ENCODE measurements at regions not wholly inside any gene's neighbourhood (a gene's known extent, or its start where the extent isn't known, plus 50 kb on each side); places are given as distances from the start of the nearest gene placed in this dataset.

DNA sequence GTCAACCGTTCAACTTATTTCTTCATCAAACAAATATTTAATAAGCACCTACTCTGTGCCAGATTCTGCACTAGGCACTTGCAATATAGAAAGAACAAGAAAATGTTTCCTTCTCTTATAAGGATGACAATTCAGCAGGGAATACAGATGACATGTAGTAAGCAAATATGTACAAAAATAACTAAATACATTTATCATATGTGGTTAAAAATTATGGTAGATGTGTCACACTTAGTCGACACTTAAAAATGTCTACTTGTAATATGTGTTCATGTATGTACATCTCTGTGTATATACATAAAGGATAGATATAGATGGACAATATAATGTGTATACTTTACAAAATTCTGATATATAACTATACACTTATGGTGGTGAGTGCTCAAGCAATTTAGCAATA is 417.0 kb upstream of the MEF2C start:
- TF ChIP-seq TOX (CRISPR knock-in tag; IDR thresholded peaks at IDR 0.05; ENCODE audit: borderline replicate concordance) (no peak), ZNF565 (CRISPR knock-in tag; conservative IDR thresholded peaks at IDR 0.05; ENCODE audit: low read depth) (no peak), ZC3H10 (CRISPR knock-in tag; IDR thresholded peaks at IDR 0.05) (no peak), PPARA (CRISPR knock-in tag; IDR thresholded peaks at IDR 0.05; ENCODE audit: borderline replicate concordance) (no peak), TCF4 (CRISPR knock-in tag; IDR thresholded peaks at IDR 0.05; ENCODE audit: borderline replicate concordance) (no peak)
- ATAC-seq = no peak

DNA sequence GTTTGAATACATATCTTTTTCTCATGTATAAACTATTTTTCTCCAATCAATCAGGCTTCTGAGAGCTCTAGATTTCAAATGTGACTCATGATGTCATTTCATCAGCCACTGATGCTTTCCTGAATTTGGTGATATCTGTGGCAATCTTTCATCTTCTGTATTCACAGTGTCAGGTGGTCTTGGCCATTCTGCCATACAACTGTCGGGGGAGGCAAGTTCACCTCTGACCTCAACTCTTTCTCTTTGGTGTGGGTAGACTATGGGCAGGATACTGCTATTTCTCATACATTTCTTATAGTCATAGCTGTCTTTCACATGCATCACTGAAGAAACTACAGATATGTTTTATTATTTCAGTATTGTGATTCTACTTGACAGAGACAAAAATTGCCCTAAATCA is 414.1 kb upstream of the MEF2C start:
- no peak for ATAC-seq
- TF ChIP-seq ZFP3 (CRISPR knock-in tag; IDR thresholded peaks at IDR 0.05) (no peak), ZNF8 (CRISPR knock-in tag; IDR thresholded peaks at IDR 0.05) (no peak), OSR1 (CRISPR knock-in tag; IDR thresholded peaks at IDR 0.05) (no peak), TCF4 (CRISPR knock-in tag; IDR thresholded peaks at IDR 0.05; ENCODE audit: borderline replicate concordance) (no peak), ZNF70 (CRISPR knock-in tag; IDR thresholded peaks at IDR 0.05) (no peak), PPARA (CRISPR knock-in tag; IDR thresholded peaks at IDR 0.05; ENCODE audit: borderline replicate concordance) (no peak), ZFP30 (CRISPR knock-in tag; IDR thresholded peaks at IDR 0.05) (no peak)
- TF ChIP-seq, protein P1, sequence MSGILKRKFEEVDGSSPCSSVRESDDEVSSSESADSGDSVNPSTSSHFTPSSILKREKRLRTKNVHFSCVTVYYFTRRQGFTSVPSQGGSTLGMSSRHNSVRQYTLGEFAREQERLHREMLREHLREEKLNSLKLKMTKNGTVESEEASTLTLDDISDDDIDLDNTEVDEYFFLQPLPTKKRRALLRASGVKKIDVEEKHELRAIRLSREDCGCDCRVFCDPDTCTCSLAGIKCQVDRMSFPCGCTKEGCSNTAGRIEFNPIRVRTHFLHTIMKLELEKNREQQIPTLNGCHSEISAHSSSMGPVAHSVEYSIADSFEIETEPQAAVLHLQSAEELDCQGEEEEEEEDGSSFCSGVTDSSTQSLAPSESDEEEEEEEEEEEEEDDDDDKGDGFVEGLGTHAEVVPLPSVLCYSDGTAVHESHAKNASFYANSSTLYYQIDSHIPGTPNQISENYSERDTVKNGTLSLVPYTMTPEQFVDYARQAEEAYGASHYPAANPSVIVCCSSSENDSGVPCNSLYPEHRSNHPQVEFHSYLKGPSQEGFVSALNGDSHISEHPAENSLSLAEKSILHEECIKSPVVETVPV (CRISPR knock-in tag; IDR thresholded peaks at IDR 0.05) = no peak
- TF ChIP-seq, protein P2, sequence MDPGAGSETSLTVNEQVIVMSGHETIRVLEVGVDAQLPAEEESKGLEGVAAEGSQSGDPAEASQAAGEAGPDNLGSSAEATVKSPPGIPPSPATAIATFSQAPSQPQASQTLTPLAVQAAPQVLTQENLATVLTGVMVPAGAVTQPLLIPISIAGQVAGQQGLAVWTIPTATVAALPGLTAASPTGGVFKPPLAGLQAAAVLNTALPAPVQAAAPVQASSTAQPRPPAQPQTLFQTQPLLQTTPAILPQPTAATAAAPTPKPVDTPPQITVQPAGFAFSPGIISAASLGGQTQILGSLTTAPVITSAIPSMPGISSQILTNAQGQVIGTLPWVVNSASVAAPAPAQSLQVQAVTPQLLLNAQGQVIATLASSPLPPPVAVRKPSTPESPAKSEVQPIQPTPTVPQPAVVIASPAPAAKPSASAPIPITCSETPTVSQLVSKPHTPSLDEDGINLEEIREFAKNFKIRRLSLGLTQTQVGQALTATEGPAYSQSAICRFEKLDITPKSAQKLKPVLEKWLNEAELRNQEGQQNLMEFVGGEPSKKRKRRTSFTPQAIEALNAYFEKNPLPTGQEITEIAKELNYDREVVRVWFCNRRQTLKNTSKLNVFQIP (CRISPR knock-in tag; IDR thresholded peaks at IDR 0.05; ENCODE audit: borderline replicate concordance, low read depth) = no peak

DNA sequence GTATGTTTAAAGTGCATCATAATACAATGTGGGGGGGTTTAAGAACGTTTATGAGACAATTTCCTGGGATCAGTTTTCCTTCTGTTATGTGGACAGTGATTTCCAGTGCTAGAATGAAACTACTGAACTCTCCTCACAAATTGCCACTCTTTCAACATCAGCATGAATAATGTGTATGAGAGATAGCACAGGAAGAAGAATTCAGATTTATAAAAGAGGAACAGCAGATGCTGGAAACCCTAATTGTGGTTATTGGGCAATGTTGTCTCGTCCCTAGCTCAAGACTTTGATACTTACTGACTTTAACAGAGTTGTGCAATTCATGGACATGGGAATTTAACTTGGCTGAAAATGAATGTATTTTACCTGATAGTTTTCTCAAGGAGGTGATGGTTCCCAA is 410.8 kb upstream of the MEF2C start:
- TF ChIP-seq, protein P3, sequence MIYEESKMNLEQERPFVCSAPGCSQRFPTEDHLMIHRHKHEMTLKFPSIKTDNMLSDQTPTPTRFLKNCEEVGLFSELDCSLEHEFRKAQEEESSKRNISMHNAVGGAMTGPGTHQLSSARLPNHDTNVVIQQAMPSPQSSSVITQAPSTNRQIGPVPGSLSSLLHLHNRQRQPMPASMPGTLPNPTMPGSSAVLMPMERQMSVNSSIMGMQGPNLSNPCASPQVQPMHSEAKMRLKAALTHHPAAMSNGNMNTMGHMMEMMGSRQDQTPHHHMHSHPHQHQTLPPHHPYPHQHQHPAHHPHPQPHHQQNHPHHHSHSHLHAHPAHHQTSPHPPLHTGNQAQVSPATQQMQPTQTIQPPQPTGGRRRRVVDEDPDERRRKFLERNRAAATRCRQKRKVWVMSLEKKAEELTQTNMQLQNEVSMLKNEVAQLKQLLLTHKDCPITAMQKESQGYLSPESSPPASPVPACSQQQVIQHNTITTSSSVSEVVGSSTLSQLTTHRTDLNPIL (CRISPR knock-in tag; IDR thresholded peaks at IDR 0.05; ENCODE audit: low read depth) = no peak
- TF ChIP-seq, protein P2 (CRISPR knock-in tag; IDR thresholded peaks at IDR 0.05; ENCODE audit: borderline replicate concordance, low read depth) = no peak
- TF ChIP-seq CSDC2 (CRISPR knock-in tag; IDR thresholded peaks at IDR 0.05) = no peak
- no peak for TF ChIP-seq TCF4 (CRISPR knock-in tag; IDR thresholded peaks at IDR 0.05; ENCODE audit: borderline replicate concordance)
- no peak for TF ChIP-seq SNAI2 (CRISPR knock-in tag; IDR thresholded peaks at IDR 0.05)
- TF ChIP-seq ZFP3 (CRISPR knock-in tag; IDR thresholded peaks at IDR 0.05) = no peak
- no peak for TF ChIP-seq PPARA (CRISPR knock-in tag; IDR thresholded peaks at IDR 0.05; ENCODE audit: borderline replicate concordance)
- TF ChIP-seq RARB (CRISPR knock-in tag; IDR thresholded peaks at IDR 0.05) = no peak
- TF ChIP-seq, protein P4, sequence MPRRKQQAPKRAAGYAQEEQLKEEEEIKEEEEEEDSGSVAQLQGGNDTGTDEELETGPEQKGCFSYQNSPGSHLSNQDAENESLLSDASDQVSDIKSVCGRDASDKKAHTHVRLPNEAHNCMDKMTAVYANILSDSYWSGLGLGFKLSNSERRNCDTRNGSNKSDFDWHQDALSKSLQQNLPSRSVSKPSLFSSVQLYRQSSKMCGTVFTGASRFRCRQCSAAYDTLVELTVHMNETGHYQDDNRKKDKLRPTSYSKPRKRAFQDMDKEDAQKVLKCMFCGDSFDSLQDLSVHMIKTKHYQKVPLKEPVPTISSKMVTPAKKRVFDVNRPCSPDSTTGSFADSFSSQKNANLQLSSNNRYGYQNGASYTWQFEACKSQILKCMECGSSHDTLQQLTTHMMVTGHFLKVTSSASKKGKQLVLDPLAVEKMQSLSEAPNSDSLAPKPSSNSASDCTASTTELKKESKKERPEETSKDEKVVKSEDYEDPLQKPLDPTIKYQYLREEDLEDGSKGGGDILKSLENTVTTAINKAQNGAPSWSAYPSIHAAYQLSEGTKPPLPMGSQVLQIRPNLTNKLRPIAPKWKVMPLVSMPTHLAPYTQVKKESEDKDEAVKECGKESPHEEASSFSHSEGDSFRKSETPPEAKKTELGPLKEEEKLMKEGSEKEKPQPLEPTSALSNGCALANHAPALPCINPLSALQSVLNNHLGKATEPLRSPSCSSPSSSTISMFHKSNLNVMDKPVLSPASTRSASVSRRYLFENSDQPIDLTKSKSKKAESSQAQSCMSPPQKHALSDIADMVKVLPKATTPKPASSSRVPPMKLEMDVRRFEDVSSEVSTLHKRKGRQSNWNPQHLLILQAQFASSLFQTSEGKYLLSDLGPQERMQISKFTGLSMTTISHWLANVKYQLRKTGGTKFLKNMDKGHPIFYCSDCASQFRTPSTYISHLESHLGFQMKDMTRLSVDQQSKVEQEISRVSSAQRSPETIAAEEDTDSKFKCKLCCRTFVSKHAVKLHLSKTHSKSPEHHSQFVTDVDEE (CRISPR knock-in tag; IDR thresholded peaks at IDR 0.05) = no peak
- no peak for TF ChIP-seq ZFP30 (CRISPR knock-in tag; IDR thresholded peaks at IDR 0.05)
- no peak for TF ChIP-seq ISL1 (CRISPR knock-in tag; IDR thresholded peaks at IDR 0.05)
- no peak for TF ChIP-seq OSR1 (CRISPR knock-in tag; IDR thresholded peaks at IDR 0.05)
- no peak for TF ChIP-seq GLIS3 (CRISPR knock-in tag; IDR thresholded peaks at IDR 0.05)
- no peak for ATAC-seq

- ATAC-seq = no peak
Measured at GRCh38 chr5:89292487-89292886, 409.5 kb upstream of the MEF2C start.

More at GRCh38 chr5:89292487-89292886, 409.5 kb upstream of the MEF2C start:
- TF ChIP-seq SNAI2 (CRISPR knock-in tag; IDR thresholded peaks at IDR 0.05) = no peak
- TF ChIP-seq, protein P5, sequence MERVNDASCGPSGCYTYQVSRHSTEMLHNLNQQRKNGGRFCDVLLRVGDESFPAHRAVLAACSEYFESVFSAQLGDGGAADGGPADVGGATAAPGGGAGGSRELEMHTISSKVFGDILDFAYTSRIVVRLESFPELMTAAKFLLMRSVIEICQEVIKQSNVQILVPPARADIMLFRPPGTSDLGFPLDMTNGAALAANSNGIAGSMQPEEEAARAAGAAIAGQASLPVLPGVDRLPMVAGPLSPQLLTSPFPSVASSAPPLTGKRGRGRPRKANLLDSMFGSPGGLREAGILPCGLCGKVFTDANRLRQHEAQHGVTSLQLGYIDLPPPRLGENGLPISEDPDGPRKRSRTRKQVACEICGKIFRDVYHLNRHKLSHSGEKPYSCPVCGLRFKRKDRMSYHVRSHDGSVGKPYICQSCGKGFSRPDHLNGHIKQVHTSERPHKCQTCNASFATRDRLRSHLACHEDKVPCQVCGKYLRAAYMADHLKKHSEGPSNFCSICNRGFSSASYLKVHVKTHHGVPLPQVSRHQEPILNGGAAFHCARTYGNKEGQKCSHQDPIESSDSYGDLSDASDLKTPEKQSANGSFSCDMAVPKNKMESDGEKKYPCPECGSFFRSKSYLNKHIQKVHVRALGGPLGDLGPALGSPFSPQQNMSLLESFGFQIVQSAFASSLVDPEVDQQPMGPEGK (CRISPR knock-in tag; IDR thresholded peaks at IDR 0.05; ENCODE audit: borderline replicate concordance) = no peak
- no peak for TF ChIP-seq ZC3H10 (CRISPR knock-in tag; IDR thresholded peaks at IDR 0.05)
- TF ChIP-seq ESRRG (CRISPR knock-in tag; IDR thresholded peaks at IDR 0.05) = no peak
- no peak for TF ChIP-seq RARB (CRISPR knock-in tag; IDR thresholded peaks at IDR 0.05)
- TF ChIP-seq TCF4 (CRISPR knock-in tag; IDR thresholded peaks at IDR 0.05; ENCODE audit: borderline replicate concordance) = no peak
- TF ChIP-seq ZNF8 (CRISPR knock-in tag; IDR thresholded peaks at IDR 0.05) = no peak
